GM23338 (cell line): ENCODE measurements at regions not wholly inside any gene's neighbourhood (a gene's known extent, or its start where the extent isn't known, plus 50 kb on each side); places are given as distances from the start of the nearest gene placed in this dataset.

Experiments
- ATAC-seq: fragments of 200-7000 bp; cut with Tn5 transposase; 3 replicates; pipeline ENCODE4 v1.9.1; 2020
- DNase-seq: peaks from one replicate; pipeline ENCODE4 v3.0.0-alpha.2; 2015; ENCODE audit warnings: low spot score
- H2AFZ ChIP-seq: fragments of 200-600 bp; sonication (generic); 2 replicates; pipeline ENCODE4 v1.8.0; 2016; ENCODE audit warnings: antibody characterized with exemption, mild to moderate bottlenecking, moderate library complexity
- H3F3A ChIP-seq: fragments of 200-600 bp; sonication (generic); replicated peaks from 2 replicates; pipeline ENCODE4 v1.8.0; 2017; ENCODE audit warnings: antibody characterized with exemption, mixed run types, low read depth
- H3K27ac ChIP-seq: fragments of 200-600 bp; sonication (generic); 2 replicates; pipeline ENCODE4 v1.6.1; 2016; ENCODE audit warnings: low read depth
- H3K27me3 ChIP-seq: fragments of 200-600 bp; sonication (generic); 2 replicates; pipeline ENCODE4 v1.8.0; 2016; ENCODE audit warnings: mild to moderate bottlenecking, mixed run types, moderate library complexity; ENCODE audit not compliant: insufficient read depth
- H3K36me3 ChIP-seq: fragments of 200-600 bp; sonication (generic); 2 replicates; pipeline ENCODE4 v1.8.0; 2016; ENCODE audit warnings: mild to moderate bottlenecking; ENCODE audit not compliant: insufficient read depth
- H3K4me1 ChIP-seq: fragments of 200-600 bp; sonication (generic); 2 replicates; pipeline ENCODE4 v1.8.0; 2016; ENCODE audit warnings: mild to moderate bottlenecking, moderate library complexity; ENCODE audit not compliant: insufficient read depth
- H3K4me2 ChIP-seq: fragments of 200-600 bp; sonication (generic); 2 replicates; pipeline ENCODE4 v1.7.1; 2017; ENCODE audit warnings: mixed run types
- H3K4me3 ChIP-seq: fragments of 200-600 bp; sonication (generic); 2 replicates; pipeline ENCODE4 v1.6.1; 2016; ENCODE audit warnings: mixed run types
- H3K79me2 ChIP-seq: fragments of 200-600 bp; sonication (generic); replicated peaks from 2 replicates; pipeline ENCODE4 v1.8.0; 2017; ENCODE audit warnings: mild to moderate bottlenecking; ENCODE audit not compliant: insufficient read depth
- H3K9me2 ChIP-seq: fragments of 200-600 bp; sonication (generic); 2 replicates; pipeline ENCODE4 v1.8.0; 2017; ENCODE audit not compliant: insufficient read depth
- H4K20me1 ChIP-seq: fragments of 200-600 bp; sonication (generic); replicated peaks from 2 replicates; pipeline ENCODE4 v1.8.0; 2017; ENCODE audit warnings: mild to moderate bottlenecking; ENCODE audit not compliant: insufficient read depth
- H3K27ac Mint-ChIP-seq: 2 replicates; pipeline ENCODE4 v1.8.0; 2020; ENCODE audit warnings: inconsistent platforms, mild to moderate bottlenecking, moderate library complexity, mixed read lengths
- H3K27me3 Mint-ChIP-seq: 3 replicates; pipeline ENCODE4 v1.8.0; 2022; ENCODE audit warnings: low read depth, mild to moderate bottlenecking, moderate library complexity, mixed read lengths, inconsistent platforms; ENCODE audit not compliant: insufficient read depth, poor library complexity
- H3K36me3 Mint-ChIP-seq: 3 replicates; pipeline ENCODE4 v1.8.0; 2021; ENCODE audit warnings: low read depth, mild to moderate bottlenecking, inconsistent platforms, moderate library complexity, mixed read lengths
- H3K4me1 Mint-ChIP-seq: 3 replicates; pipeline ENCODE4 v1.8.0; 2020; ENCODE audit warnings: mild to moderate bottlenecking, inconsistent platforms, mixed read lengths
- H3K4me3 Mint-ChIP-seq: 3 replicates; pipeline ENCODE4 v1.8.0; 2021; ENCODE audit warnings: moderate library complexity, mild to moderate bottlenecking, inconsistent platforms, mixed read lengths
- H3K9me3 Mint-ChIP-seq: 3 replicates; pipeline ENCODE4 v1.8.0; 2020; ENCODE audit warnings: moderate library complexity, mild to moderate bottlenecking, inconsistent platforms, mixed read lengths
- CREB1 ChIP-seq: fragments of 250-450 bp; sonication (Bioruptor Pico); IDR thresholded peaks from 2 replicates; pipeline ENCODE4 v1.5.0; 2020; ENCODE audit warnings: low read depth, mild to moderate bottlenecking, moderate library complexity
- EZH2 ChIP-seq: fragments of 200-600 bp; sonication (generic); IDR thresholded peaks from one replicate; pipeline ENCODE4 v1.8.0; 2017; ENCODE audit warnings: antibody characterized with exemption, mild to moderate bottlenecking, low read depth; ENCODE audit not compliant: unreplicated experiment
- JUNB ChIP-seq: IDR thresholded peaks from one replicate; pipeline ENCODE4 v1.6.1; 2016; ENCODE audit warnings: antibody characterized with exemption; ENCODE audit not compliant: unreplicated experiment
- POLR2AphosphoS5 ChIP-seq: IDR thresholded peaks from 2 replicates; pipeline ENCODE4 v1.6.1; 2016; ENCODE audit warnings: antibody characterized with exemption, low read depth
- REST ChIP-seq: IDR thresholded peaks from one replicate; pipeline ENCODE4 v1.6.1; 2018; ENCODE audit warnings: antibody characterized with exemption; ENCODE audit not compliant: unreplicated experiment
- STAT1 ChIP-seq: IDR thresholded peaks from one replicate; pipeline ENCODE4 v1.6.1; 2016; ENCODE audit warnings: antibody characterized with exemption; ENCODE audit not compliant: unreplicated experiment
- ZNF114 ChIP-seq: fragments of 250-450 bp; sonication (Bioruptor Pico); IDR thresholded peaks from 2 replicates; pipeline ENCODE4 v1.5.0; 2020; ENCODE audit warnings: mild to moderate bottlenecking, moderate library complexity
- TF ChIP-seq, protein P1 (sequence below), 2 experiments: fragments of 200-600 bp in 1 of 2; sonication (generic) in 1 of 2; conservative IDR thresholded peaks; 2 replicates each; pipeline versions ENCODE4 v1.5.1 to v1.6.1; 2016 to 2017; ENCODE audit warnings: antibody characterized with exemption in 2 of 2, low read depth in 2 of 2, mild to moderate bottlenecking in 2 of 2, moderate library complexity in 1 of 2

GRCh38 chr3:13934813-13935212 lies 54.9 kb upstream of the WNT7A start (continued):
- TF ChIP-seq ZNF114 (CRISPR knock-in tag) (no peak), STAT1 (no peak), CREB1 (CRISPR knock-in tag) (no peak), JUNB (no peak), REST (no peak), POLR2AphosphoS5 (no peak), EZH2 (no peak)
- TF ChIP-seq, protein P1, sequence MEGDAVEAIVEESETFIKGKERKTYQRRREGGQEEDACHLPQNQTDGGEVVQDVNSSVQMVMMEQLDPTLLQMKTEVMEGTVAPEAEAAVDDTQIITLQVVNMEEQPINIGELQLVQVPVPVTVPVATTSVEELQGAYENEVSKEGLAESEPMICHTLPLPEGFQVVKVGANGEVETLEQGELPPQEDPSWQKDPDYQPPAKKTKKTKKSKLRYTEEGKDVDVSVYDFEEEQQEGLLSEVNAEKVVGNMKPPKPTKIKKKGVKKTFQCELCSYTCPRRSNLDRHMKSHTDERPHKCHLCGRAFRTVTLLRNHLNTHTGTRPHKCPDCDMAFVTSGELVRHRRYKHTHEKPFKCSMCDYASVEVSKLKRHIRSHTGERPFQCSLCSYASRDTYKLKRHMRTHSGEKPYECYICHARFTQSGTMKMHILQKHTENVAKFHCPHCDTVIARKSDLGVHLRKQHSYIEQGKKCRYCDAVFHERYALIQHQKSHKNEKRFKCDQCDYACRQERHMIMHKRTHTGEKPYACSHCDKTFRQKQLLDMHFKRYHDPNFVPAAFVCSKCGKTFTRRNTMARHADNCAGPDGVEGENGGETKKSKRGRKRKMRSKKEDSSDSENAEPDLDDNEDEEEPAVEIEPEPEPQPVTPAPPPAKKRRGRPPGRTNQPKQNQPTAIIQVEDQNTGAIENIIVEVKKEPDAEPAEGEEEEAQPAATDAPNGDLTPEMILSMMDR (conservative IDR thresholded peaks at IDR 0.05; ENCODE audit: low read depth in 2 of 2) = no peak

DNA sequence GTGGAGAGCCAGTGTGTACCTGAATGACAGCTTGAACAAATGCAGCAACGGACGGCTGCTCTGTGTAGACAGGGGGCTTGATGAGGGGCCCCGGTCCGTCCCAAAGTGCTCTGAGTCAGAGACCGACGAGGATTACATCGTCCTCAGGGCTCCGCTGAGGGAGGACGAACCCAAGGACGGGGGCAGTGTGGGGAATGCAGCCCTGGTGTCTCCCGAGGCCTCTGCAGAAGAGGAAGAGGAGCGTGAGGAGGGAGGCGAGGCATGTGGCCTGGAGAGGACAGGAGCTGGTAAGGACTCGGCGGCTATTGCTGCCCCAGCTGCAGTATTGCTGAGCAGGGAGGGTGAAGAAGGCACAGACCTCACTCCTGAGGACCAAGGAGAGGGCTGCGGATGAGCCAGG lies 54.4 kb upstream of the WNT7A start:
- Mint-ChIP-seq H3K4me1 (no peaks in the 10 kb centered on the region), H3K27ac (no peak overlapping the region), H3K9me3 (peaks cover 80% of the 10 kb centered on the region), H3K4me3 (no peak overlapping the region), H3K36me3 (peaks cover 20% of the 10 kb centered on the region), H3K27me3 (peaks cover 11% of the 10 kb centered on the region)
- Histone ChIP-seq H3K27ac (no peak overlapping the region), H3K79me2 (no peaks in the 10 kb centered on the region), H3F3A (no peaks in the 10 kb centered on the region), H3K4me1 (no peaks in the 10 kb centered on the region), H2AFZ (no peak overlapping the region), H3K27me3 (no peaks in the 10 kb centered on the region; the same call in 1 of the 2 replicates), H3K4me2 (no peak overlapping the region), H3K36me3 (no peaks in the 10 kb centered on the region), H3K4me3 (no peak overlapping the region), H3K9me2 (no peaks in the 10 kb centered on the region), H4K20me1 (no peaks in the 10 kb centered on the region)
- DNase-seq (no peak), ATAC-seq (no peak)
- TF ChIP-seq REST (no peak), STAT1 (no peak), JUNB (no peak)
